HG03378 (cell line): ENCODE measurements at regions not wholly inside any gene's neighbourhood (a gene's known extent, or its start where the extent isn't known, plus 50 kb on each side); places are given as distances from the start of the nearest gene placed in this dataset.
A peak's percentile ranks its signal among the peaks of the same experiment; 100 is the strongest.

Experiments used
- ATAC-seq: cut with Tn5 transposase; IDR thresholded peaks from one replicate; pipeline ENCODE4 v1.9.1; 2021; ENCODE audit warnings: mild to moderate bottlenecking, moderate library complexity; ENCODE audit not compliant: unreplicated experiment

DNA sequence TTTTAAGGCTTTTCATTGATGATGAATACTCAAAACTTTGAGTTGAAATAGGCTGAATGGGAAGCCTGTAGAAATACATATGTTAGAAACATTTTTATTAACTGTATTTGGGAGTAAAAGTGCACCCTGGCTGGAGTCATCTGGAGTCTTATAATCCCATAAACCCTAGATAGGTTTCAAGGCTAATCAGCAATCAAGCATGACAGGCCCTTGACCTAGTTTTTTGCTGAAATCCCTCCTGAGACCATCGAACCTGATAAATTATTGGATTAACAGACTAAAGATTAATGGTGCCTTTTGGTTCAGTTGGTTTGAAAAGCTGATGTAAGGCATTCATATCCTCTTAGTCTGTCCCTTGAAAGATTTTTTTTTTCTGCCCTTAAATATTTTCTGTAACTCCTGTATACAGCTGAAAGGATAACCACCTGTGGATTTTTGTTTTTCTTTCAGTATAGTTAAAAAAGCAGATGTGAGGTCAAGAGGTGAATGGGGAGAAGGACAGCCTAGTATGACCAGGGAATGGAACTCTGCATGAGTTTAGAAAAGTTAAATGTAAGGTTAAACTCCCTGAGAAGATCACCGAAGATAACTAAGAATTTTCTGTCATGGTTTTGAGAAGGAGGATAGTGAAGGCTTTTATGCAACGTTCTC is 69.4 kb upstream of the STXBP5L start:
- no peak for ATAC-seq

GRCh38 chr3:120839120-120839519 is 68.9 kb upstream of the STXBP5L start:
- no peak for ATAC-seq

DNA sequence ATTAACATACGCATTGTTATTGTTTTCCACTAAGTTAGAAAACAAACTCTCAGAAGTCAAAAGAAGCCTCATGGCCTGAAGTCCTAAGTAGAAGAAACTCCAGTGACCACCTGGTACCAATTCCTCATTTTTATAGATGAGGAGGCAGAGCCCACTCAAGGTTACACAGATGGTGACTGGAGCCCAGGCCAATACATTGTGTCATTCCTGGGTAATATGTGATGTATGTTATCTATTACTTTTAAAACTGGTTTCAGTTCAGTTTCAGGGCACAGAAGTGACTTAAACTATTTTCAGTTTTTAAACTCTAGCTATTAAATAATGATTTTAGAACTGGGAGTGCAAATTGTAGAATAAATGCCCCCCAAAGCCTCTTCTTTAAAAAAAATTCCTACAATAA is 66.7 kb upstream of the STXBP5L start:
- peak; percentile 74 for ATAC-seq

DNA sequence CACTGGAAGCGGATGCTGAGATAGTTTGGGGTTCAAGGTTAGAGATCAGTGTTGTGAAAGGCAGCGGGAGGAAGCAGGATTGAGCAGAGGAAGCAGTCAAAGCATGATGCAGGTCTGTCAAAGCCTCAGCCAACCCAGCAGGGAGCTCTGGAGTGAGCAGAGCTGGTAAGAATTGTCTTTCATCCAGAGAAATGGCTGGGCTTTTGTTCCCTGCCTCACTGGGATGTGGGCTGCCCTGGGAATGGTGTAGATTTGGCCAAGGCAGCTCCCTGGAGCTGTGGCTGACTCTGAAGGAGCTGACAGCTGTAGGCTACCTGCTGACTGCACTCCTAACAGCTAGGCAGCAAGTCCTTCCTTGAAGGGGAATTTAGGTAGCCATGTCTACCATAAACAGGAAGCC is 61.9 kb upstream of the STXBP5L start:
- ATAC-seq = no peak

- no peak for ATAC-seq
Observed at GRCh38 chr3:120848503-120848902, 59.5 kb upstream of the STXBP5L start.

DNA sequence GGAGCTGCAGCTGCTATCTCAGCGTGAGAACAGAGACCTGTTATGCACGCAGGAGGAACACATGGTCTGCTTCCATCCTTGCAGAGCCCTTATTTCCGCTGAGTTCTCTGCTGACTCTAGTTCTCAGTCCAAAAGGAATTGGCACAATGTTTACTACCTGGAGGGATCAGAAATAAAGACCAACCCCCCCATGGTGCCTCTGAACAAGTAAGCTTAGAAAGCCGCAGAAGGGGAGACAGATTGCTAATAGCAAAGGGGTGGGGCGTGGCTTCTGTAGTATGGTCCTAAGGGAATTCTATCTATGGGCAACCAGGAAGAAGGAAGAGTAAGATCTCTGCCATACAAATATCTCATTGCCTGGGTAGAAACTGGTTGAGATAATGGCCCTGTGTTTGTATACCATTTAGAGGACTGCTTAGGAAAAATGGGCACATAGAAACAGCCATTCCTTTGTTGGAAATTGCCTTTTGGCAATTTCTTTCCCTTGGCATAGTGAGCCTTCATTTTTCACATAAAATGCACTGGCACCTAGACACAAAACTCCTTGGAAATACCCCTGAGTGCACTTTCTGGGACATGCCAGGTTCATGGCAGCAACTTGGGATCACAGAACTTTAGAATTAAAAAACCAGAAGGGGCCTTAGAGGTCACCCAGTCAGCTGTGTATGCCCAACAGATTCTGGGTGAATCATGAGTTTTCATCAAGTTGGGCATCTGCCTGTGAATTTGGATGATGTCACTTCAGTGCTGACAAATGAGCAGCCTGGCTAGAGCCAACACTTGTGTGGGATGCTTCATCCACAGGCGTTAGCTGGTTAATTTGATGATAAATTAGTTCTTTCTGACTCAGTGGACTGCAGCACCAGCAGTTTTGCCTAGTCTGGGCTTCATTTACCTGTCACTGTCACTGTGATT is 57.4 kb upstream of the STXBP5L start:
- no peak for ATAC-seq

- no peak for ATAC-seq
Observed at GRCh38 chr3:120852412-120852811, 55.6 kb upstream of the STXBP5L start.

- ATAC-seq = no peak
Observed at GRCh38 chr3:120853416-120853815, 54.6 kb upstream of the STXBP5L start.

GRCh38 chr3:120854908-120855526 is 53.0 kb upstream of the STXBP5L start:
- ATAC-seq = no peak

GRCh38 chr3:120855665-120856437 is 52.2 kb upstream of the STXBP5L start:
- no peak for ATAC-seq
